Cardiac muscle cell (in vitro differentiated cells and primary cell): ENCODE measurements at regions not wholly inside any gene's neighbourhood (a gene's known extent, or its start where the extent isn't known, plus 50 kb on each side); places are given as distances from the start of the nearest gene placed in this dataset.

Experiments
- DNase-seq, 2 donors: peaks; one replicate each; pipeline versions ENCODE4 v3.0.0 to v3.0.0-alpha.2; 2010 to 2017; ENCODE audit warnings: low read depth in 1 of 2, low spot score in 1 of 2
- H3K27ac ChIP-seq: fragments of 200-600 bp; sonication (generic); 2 replicates; pipeline ENCODE4 v1.5.1; 2016
- H3K27me3 ChIP-seq: fragments of 200-600 bp; sonication (generic); 2 replicates; pipeline ENCODE4 v1.6.0; 2016; ENCODE audit warnings: control low read depth
- H3K36me3 ChIP-seq: fragments of 200-600 bp; sonication (generic); 2 replicates; pipeline ENCODE4 v1.5.1; 2016; ENCODE audit warnings: control low read depth
- H3K4me1 ChIP-seq: fragments of 200-600 bp; sonication (generic); 2 replicates; pipeline ENCODE4 v1.8.1; 2017; ENCODE audit warnings: low read depth, mild to moderate bottlenecking, mixed run types
- H3K4me3 ChIP-seq: fragments of 200-600 bp; sonication (generic); 2 replicates; pipeline ENCODE4 v1.5.1; 2016; ENCODE audit warnings: mild to moderate bottlenecking
- H3K9me3 ChIP-seq: fragments of 200-600 bp; sonication (generic); 2 replicates; pipeline ENCODE4 v1.5.1; 2017; ENCODE audit warnings: low read depth, mild to moderate bottlenecking, control low read depth
- TF ChIP-seq, protein P1 (sequence below): IDR thresholded peaks from 2 replicates; pipeline ENCODE4 v1.5.1; 2012; ENCODE audit warnings: low read depth, mild to moderate bottlenecking, low read length

DNA sequence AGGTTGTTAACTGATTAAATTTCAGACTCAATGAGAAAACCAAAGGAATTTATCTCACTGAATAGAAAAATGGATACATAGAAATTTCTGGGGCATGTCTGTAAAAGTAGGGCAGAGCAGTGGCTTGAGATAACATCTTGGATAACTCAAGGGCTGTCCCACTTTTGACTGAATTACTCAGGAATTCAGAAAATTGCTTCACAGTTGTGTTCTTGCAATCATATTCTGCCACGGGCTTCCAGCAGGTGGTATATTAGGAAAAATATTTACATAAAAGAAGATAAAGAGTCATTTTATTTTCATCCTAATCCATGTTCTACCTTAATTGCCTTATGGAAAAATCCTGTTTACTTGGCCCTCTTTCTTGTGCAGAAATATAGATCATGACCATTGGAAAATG lies 156.4 kb upstream of the AKIRIN2 start:
- Histone ChIP-seq H3K27me3 (no peaks in the 10 kb centered on the region), H3K4me1 (no peaks in the 10 kb centered on the region), H3K9me3 (no peaks in the 10 kb centered on the region), H3K36me3 (no peaks in the 10 kb centered on the region), H3K4me3 (no peak overlapping the region), H3K27ac (no peak overlapping the region)
- TF ChIP-seq, protein P1, sequence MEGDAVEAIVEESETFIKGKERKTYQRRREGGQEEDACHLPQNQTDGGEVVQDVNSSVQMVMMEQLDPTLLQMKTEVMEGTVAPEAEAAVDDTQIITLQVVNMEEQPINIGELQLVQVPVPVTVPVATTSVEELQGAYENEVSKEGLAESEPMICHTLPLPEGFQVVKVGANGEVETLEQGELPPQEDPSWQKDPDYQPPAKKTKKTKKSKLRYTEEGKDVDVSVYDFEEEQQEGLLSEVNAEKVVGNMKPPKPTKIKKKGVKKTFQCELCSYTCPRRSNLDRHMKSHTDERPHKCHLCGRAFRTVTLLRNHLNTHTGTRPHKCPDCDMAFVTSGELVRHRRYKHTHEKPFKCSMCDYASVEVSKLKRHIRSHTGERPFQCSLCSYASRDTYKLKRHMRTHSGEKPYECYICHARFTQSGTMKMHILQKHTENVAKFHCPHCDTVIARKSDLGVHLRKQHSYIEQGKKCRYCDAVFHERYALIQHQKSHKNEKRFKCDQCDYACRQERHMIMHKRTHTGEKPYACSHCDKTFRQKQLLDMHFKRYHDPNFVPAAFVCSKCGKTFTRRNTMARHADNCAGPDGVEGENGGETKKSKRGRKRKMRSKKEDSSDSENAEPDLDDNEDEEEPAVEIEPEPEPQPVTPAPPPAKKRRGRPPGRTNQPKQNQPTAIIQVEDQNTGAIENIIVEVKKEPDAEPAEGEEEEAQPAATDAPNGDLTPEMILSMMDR, result no peak
- DNase-seq, result peak in 1 of 2 donors; percentile 3

DNA sequence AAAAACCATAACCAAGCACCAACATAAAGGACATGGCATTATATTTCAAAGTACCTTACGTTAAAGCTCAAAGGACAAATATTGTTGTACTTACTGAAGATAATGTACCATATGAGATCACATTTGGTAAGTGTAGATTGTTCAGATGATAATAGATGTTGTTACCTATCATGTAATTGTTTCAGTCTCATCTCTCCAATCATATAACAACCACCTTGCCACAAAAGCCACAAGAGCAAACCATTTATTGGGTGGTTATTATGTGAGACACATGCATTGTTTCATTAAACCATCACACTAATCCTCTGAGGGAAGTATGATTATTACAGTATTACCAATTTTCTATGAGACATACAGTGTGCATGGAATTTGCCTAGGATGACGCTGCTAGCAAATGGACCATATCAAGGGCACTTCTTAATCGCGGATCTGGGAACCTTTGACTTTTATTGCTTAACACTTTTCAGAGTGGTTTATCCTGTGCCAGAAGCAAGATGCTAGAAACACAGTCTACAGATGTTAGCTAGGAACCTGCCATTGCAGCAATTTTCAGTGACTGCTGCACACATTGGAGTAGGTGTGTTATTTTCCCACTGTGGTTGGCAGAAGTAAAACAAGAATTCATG lies 149.8 kb upstream of the AKIRIN2 start:
- no peaks in the 10 kb centered on the region for H3K4me1 ChIP-seq
- H3K36me3 ChIP-seq, result no peaks in the 10 kb centered on the region
- H3K27me3 ChIP-seq, result no peaks in the 10 kb centered on the region
- TF ChIP-seq, protein P1, result no peak
- H3K4me3 ChIP-seq, result no peak overlapping the region
- no peak for DNase-seq
- H3K9me3 ChIP-seq, result no peaks in the 10 kb centered on the region
- H3K27ac ChIP-seq, result no peak overlapping the region

DNA sequence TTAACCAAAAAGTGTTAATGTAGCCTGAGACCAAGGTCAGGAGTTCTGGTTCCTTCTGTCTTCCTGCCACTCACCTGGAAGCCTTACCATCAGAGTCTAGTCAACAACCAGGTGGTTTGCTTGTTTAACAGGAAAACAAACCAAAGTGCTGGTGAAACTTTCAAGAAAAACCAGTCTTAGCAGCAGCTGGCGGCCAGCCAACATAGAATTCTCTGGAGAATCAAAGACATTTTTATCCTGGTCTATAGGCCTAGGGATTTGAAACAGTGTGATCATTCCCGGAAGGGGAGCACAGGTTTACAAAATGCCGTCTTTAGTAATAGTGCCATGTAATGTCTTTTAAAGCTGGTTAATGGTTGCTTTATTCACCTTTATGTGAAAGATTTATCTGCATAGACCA lies 146.6 kb upstream of the AKIRIN2 start:
- peak in 1 of 2 donors; percentile 29 for DNase-seq
- TF ChIP-seq, protein P1, result no peak
- Histone ChIP-seq H3K9me3 (no peaks in the 10 kb centered on the region), H3K4me1 (no peaks in the 10 kb centered on the region), H3K36me3 (no peaks in the 10 kb centered on the region), H3K27me3 (no peaks in the 10 kb centered on the region), H3K4me3 (no peak overlapping the region), H3K27ac (no peak overlapping the region)

DNA sequence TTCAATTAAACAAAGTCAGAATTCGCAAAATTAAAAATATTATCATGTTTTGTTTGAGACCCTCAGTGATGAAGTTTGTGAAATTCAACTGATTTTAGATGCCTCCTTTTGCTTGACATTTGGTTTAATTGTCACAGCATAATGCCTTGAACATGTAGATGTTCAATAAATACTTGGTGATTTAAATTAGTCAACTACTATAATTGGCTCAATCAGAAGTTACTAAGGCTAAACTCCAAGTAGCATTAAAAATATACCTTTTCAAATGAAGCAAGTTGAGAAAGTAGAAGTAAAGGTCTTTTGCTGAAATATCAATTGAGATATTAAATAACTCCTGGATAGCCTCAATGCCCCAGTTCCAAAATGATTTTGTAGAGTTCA lies 145.8 kb upstream of the AKIRIN2 start:
- Histone ChIP-seq H3K27me3 (no peaks in the 10 kb centered on the region), H3K36me3 (no peaks in the 10 kb centered on the region), H3K9me3 (no peaks in the 10 kb centered on the region), H3K4me3 (no peak overlapping the region), H3K4me1 (no peaks in the 10 kb centered on the region), H3K27ac (no peak overlapping the region)
- DNase-seq, result no peak
- TF ChIP-seq, protein P1, result no peak

DNA sequence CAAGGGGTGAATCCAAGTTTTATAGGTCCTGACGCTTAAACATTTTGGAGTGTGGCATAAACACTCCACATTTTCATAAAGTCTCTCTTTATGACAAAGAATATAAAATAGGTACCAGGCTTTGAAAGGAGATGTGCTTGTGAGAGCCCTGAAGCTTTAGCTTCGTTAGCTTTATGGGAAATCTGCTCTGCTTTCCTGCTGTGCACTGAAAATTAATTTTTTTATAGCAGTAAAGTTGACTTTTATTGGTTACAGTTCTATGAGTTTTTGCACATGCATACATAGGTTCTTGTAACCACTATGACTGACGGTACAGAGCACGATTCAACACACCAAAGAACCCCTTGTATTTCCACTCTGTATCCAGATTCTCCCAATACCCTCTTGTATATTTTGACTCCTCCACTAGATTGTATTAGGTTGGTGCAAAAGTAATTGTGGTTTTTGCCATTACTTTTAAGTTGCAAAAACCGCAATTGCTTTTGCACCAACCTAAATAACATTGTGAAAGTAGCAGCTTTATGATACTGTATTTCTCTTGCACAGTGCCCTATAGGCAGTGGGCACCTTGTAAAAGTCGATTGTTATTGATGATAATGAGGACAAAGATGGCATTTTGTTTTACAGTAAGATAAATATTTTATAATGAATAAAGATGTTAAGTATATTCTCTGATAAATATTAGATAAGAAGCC lies 145.2 kb upstream of the AKIRIN2 start:
- H3K36me3 ChIP-seq, result no peaks in the 10 kb centered on the region
- H3K27me3 ChIP-seq, result no peaks in the 10 kb centered on the region
- H3K27ac ChIP-seq, result no peak overlapping the region
- DNase-seq, result no peak
- TF ChIP-seq, protein P1, result no peak
- no peaks in the 10 kb centered on the region for H3K4me1 ChIP-seq
- no peaks in the 10 kb centered on the region for H3K9me3 ChIP-seq
- H3K4me3 ChIP-seq, result no peak overlapping the region
